HG02981 (cell line): ENCODE measurements at regions not wholly inside any gene's neighbourhood (a gene's known extent, or its start where the extent isn't known, plus 50 kb on each side); places are given as distances from the start of the nearest gene placed in this dataset.

Experiments used
- ATAC-seq: cut with Tn5 transposase; IDR thresholded peaks from one replicate; pipeline ENCODE4 v1.9.1; 2021; ENCODE audit warnings: mild to moderate bottlenecking, moderate library complexity; ENCODE audit not compliant: unreplicated experiment

GRCh38 chr6:4563156-4563555 is 213.0 kb upstream of the CDYL start:
- no peak for ATAC-seq

DNA sequence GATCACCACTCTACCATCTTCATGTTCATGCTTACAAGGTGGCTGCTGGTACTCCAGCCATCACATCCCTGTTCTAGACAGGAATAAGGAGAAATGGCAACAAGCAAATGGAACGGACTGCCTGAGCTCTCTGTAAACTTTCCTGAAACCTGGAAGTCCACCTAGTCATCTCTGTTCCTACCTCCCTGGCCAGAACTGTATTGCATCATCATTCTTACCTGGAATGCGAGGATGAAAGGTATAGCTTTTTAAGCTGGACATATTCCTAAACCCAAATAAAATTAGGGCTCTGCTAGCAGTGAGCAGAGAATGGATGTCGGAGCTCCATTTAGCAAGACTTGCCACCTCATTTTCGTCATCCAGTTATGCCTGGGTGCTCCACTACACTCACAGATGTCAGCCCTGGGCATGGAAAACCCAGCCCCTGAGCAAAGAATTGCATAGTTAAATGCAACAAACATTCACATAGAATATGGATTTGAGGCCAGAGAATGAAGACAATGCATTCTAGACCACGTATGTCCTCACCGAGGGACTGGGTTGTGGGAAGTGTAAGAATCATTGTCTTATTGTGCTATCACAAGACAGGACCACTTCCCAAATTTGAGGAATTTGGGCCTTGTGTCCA is 214.3 kb upstream of the CDYL start:
- ATAC-seq: no peak

- ATAC-seq: no peak
Measured at GRCh38 chr6:4561078-4561435, 215.1 kb upstream of the CDYL start.

GRCh38 chr6:4560221-4561077 is 215.8 kb upstream of the CDYL start:
- no peak for ATAC-seq

GRCh38 chr6:4559281-4559875 is 216.8 kb upstream of the CDYL start:
- no peak for ATAC-seq

GRCh38 chr6:4554645-4555044 is 221.6 kb upstream of the CDYL start:
- no peak for ATAC-seq

- ATAC-seq: no peak
Measured at GRCh38 chr6:4553387-4553786, 222.8 kb upstream of the CDYL start.

- ATAC-seq: no peak
Measured at GRCh38 chr6:4550227-4550597, 226.0 kb upstream of the CDYL start.

GRCh38 chr6:4549556-4550226 is 226.5 kb upstream of the CDYL start:
- no peak for ATAC-seq

DNA sequence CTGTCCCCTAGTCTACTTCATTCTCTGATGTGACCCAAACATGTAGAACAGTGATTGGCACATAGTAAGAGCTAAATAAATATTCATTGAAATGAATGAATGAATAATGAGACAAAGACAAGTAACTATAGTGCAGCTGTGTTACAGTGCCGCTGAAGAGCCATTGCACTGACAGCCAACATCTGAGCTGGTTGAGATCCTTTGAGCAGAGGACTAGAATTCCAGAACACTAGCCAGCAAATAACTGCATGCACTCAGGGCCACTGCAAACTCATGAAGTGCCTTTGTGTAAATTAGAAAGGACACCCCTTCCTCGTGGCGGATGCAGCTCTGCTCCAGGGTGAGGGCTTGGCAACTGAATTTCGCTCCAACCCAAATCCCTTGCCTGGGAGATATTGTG is 230.3 kb upstream of the CDYL start:
- no peak for ATAC-seq

DNA sequence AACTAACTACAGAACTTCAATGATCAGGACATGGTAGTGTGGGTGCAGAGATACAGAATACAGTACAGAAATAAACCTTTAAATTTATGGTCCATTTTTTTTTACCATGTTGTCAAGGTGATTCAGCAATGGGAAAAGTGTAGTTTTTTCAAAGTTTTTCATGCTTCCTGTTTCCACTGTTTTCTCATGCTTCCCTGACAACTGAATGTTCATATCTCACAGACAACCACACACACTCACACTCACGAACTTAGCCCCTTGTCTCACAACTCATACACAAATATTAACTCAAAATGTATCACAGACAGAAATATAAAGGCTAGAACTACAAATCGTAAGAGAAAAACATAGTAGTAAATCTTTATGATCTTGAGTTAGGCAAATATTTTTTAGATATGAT is 232.6 kb upstream of the CDYL start:
- no peak for ATAC-seq

- no peak for ATAC-seq
Measured at GRCh38 chr6:4533576-4533975, 242.6 kb upstream of the CDYL start.

DNA sequence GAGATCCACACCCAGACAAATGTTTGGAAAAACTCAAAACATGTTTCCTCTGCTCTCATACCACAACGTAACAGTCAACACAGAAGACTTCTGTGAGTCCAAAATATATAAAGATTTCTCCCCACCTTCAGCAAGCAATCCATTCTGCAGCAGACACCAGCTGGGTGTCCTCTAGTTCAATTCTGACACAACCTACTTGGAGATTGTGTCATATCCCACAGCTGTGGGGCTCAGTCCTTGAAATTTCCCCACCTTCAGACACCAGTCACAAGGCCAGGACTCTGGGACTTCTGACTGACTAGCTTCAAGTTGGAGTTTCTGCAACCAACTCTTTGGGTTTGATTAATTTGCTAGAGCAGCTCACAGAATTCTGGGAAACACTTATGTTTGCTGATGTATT is 244.8 kb upstream of the CDYL start:
- no peak for ATAC-seq

DNA sequence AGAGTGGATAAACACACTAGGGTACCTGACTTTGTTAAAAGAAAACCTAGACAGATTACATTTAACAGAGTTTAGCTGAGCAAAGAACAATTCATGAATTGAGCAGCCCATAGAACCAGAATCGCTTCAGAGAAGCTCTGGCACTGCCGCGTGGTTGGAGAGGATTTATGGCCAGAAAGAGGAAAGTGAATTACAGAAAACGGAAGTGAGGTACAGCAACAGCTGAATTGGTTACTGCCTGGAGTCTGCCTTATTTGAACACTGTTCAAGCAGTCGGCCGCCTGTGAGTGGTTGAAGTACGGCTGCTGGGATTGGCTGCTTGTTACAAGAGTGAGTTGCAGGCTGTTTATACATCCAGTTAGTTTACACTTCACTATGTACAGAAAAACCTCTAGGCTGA is 253.8 kb upstream of the CDYL start:
- no peak for ATAC-seq

DNA sequence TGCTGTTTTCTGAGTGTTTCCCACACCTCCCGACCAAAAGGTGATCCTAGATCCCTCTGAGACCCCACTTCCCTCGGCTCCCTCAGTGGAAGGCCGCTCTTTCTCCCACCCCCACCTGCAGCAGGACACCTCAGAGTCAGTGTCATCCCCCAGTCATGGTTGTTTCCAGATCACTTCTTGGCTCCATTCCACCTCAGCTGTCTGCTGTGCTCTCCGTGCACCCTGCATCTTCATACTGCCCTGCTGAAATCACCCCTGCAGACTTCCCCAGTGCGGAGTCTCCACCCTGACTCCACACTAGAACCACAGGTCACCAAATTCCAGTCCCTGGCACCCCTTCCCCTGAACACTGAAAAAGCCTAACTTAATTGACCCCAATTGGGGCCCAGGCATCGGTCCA is 255.1 kb upstream of the CDYL start:
- no peak for ATAC-seq

GRCh38 chr6:4518506-4518905 is 257.7 kb upstream of the CDYL start:
- no peak for ATAC-seq

DNA sequence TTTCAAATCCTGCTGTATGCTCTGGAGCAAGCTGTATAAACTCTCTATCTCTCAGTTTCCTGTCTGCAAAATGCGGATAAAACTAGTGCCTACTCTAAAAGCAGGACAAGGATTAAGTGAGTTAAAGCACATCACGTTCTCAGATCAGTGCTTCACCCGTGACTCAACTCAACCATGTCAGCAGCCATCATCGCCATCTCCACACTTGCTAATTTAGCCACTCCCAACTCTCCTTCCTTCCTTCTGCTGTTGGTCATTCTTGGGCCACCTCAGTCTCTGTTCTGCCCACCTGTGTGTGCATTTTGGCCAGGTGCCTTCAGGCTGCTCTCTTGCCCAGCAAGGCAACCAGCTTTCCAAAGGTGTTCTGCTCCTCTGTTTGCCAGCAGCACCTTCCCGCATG is 260.0 kb upstream of the CDYL start:
- ATAC-seq: no peak

DNA sequence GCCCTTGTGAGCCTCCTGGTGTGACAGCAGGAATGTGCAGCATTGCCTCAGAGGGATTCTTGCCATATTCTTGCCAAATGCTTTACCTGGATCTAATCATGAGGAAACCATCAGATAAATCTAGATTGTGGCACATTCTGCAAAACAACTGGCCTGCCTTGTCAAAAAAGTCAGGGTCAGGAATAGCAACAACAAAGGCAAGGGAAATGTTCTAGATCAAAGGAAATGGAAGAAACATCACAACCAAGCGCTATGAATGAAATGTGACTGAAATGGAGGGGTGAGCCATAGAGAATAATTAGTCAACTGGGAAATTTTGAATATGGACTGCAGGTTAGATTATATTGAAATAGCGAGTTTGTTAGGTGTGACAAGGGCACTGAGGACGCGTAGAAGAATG is 262.6 kb upstream of the CDYL start:
- no peak for ATAC-seq

- no peak for ATAC-seq
Measured at GRCh38 chr6:4512051-4512471, 264.1 kb upstream of the CDYL start.

GRCh38 chr6:4511641-4512020 is 264.6 kb upstream of the CDYL start:
- ATAC-seq: no peak

DNA sequence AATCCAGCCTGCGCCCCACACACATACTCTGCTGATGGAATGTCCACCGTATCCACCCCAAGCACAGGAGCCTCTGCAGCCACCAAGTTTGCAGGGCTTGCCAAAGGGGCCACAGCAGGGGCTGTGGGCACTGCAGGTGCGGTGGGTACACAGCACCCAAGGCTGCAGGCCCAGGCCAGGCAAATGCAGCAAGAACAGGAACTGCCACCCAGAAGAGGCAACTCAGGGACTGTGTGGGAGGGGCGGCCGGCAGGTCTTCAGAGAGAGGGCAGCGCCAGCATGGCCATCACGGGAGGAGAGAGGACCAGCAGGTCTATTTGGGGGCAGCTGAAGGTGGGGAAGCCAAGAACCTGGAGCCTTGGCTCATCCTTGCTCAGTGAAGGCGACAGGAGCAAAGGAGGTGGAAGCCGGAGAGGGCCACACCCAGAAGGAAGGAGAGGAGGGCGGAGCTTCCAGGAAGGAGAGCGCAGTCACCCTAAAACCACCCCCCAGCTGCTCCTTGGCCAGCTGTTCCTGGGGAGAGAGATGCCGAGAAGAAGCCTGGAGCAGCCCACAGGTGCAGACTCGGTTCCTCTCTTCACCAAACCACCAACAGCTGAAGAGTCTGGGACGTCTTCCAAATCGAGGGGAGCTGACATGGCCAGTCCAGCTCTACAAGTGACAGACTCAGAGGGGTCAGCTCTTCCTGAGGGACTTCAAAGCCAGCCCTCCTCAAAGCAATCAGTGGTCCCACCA is 265.1 kb upstream of the CDYL start:
- no peak for ATAC-seq
